ENCODE measurements at regions not wholly inside any gene's neighbourhood (a gene's known extent, or its start where the extent isn't known, plus 50 kb on each side); places are given as distances from the start of the nearest gene placed in this dataset.

DNA sequence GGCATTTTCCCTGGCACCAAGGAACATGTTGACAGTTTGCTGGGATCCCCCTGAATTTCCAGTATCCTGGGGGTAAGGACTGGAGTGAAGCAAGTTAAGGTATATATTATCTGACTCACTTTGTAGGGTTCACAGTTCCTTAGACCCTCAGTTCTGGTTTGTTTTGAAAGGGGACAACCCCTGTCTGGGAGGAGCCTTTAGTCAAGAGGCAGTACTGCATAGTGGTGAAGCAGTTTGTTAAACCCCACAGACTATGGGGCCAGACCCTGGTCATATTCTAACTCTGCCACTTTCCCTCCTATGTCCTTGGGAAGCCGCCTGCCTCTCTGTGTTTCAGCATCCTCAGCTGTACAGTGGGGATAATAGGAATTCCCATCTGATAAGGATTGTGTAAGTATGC lies 145.5 kb upstream of the ZFHX3 start:
- no peak overlapping the region for H3K27ac Mint-ChIP-seq
- no peaks in the 10 kb centered on the region for H3K36me3 Mint-ChIP-seq
- H3K9me3 Mint-ChIP-seq = no peaks in the 10 kb centered on the region
- no peaks in the 10 kb centered on the region for H3K27me3 Mint-ChIP-seq
- no peak overlapping the region for H3K4me3 Mint-ChIP-seq
- H3K4me1 Mint-ChIP-seq = no peaks in the 10 kb centered on the region
- no peak for DNase-seq

DNA sequence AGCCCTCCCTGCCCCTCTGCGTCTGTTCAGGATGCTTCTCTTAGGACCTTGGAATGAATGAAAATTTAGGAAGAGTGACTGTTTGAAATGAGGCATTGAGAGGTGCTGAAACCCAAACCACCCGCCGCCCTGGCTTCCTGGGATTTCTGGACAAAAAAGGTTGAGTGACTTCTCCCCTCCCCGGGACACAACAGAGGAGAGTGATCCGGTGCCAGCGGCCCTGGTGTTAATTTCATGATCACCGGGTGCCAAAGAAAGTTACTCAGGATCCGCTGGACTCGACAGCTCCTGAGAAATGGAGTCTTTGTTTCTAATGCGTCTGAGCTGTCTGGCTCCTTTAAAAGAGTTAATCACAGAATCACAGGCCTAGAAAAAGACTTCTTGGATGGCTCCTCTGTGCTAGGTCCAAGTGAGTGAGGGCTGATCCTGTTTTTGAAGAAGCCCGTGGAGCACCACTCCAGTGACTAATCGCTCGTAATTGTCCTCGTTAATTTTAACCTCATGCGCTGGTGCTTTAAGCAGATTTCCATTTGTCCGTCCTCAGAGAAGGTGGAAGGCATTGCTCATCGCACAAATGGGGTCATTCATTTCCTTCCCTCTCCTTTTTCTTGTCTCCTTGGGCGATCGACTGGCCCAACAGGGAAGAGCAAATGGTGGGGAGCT lies 144.4 kb upstream of the ZFHX3 start:
- no peaks in the 10 kb centered on the region for H3K27me3 Mint-ChIP-seq
- DNase-seq = no peak
- H3K27ac Mint-ChIP-seq = no peak overlapping the region
- H3K4me1 Mint-ChIP-seq = no peaks in the 10 kb centered on the region
- no peaks in the 10 kb centered on the region for H3K9me3 Mint-ChIP-seq
- H3K4me3 Mint-ChIP-seq = no peak overlapping the region
- H3K36me3 Mint-ChIP-seq = no peaks in the 10 kb centered on the region

DNA sequence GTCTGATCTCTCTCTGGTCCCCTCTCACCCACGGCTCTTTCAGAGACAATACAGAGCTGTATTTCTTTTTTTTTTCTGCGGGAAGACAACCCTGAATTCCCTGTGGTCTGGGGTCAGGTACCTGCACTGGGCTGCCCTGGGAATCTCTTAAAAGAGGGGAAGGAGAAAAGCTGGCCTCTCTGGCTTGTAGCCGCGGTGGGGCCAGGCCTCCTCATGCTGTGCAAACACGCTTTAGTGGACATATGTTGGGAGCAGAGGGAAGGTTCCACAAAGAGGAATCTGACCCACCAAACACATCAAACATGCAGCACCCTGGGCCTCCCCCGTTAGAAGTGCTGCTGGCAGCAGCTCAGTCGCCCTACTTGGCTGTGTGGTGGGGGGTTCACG lies 143.7 kb upstream of the ZFHX3 start:
- Mint-ChIP-seq H3K4me1 (no peaks in the 10 kb centered on the region), H3K27ac (no peak overlapping the region), H3K4me3 (no peak overlapping the region), H3K27me3 (no peaks in the 10 kb centered on the region), H3K36me3 (no peaks in the 10 kb centered on the region), H3K9me3 (no peaks in the 10 kb centered on the region)
- DNase-seq = no peak

DNA sequence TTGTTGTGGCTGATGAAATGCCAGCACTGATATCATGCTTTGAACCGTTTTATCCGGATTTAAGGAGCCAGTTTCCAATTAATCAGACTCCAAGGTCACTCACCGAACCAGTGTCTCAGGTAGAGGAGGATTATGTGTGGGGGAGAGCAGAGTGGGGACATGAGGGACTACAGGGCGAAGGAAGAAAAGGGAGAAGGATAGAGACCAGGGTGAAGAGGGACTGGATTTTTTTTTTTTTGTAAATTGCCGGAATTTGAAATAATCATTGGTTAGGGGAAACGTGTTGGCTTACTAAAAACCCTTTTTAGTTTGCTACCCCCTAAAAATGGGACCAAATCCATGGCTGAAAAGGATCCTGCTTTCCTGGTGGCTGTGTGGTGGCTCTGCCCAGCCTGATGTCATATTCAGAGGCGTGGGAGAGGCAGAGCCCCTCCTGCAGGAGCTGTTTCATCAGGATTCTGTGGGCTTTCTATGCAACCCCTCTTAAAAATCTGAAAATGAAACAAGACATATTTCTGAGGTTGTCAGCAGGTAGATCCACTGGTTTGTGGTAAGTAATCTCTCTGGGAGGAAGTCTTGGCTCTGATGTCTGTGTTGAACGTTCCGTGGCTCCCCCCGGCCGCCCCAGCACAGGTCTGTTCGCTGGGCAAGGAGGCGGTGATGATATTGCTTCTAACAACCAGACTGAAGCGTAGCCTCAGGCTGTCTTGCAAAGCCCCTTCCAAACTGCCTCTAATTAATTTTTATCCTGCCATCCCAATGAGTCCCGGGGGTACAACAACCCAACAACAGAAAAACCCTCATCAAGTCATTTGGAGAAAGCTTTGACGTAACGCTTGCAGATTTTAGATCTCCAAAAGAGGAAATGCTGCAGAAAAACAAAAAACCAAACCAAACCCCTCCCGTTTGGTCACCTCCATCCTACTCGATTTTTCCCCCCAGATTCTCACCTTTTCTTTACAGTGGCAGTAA lies 143.0 kb upstream of the ZFHX3 start:
- Mint-ChIP-seq H3K36me3 (no peaks in the 10 kb centered on the region), H3K27me3 (no peaks in the 10 kb centered on the region), H3K9me3 (no peaks in the 10 kb centered on the region), H3K4me3 (no peak overlapping the region), H3K27ac (no peak overlapping the region), H3K4me1 (no peaks in the 10 kb centered on the region)
- no peak for DNase-seq

DNA sequence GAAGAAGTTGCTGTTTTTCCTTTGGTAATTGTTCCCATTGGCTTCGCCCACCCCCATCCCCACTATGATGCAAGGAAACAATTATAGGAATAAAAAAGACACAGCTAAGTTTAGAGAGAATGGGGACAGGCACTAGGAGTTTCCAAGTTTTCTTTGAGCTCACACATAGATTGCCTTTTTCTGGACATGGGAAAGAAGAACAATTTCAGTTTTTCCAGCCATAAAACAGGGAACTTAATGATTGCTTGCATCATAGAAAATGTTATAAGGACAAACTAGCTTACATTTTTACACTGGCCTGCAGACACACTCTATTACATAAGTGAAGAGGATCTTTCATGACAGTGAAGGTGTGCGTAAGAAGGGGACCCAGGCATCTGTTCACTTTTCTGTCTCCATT lies 142.3 kb upstream of the ZFHX3 start:
- H3K4me3 Mint-ChIP-seq = no peak overlapping the region
- no peaks in the 10 kb centered on the region for H3K36me3 Mint-ChIP-seq
- H3K4me1 Mint-ChIP-seq = no peaks in the 10 kb centered on the region

DNA sequence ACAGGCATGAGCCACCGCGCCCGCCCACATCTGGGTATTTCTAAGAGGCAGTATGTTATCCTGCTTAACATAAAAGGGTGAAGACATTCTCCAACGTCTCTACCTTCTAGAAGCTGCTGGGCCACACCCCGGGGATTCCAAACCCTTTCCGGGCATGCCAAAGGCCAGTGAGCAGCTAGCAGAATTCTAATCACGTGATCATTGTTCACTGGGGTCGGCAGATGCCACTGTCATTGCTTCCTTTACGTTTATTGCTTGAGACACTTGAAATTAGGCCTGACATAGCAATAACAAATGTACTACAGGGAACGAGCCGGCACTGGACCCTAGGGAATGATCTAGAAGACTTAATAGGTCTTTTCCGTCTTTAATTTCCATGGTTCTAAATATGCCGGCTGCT lies 141.2 kb upstream of the ZFHX3 start:
- no peaks in the 10 kb centered on the region for H3K4me1 Mint-ChIP-seq
- no peaks in the 10 kb centered on the region for H3K36me3 Mint-ChIP-seq
- no peak for DNase-seq
- no peaks in the 10 kb centered on the region for H3K27me3 Mint-ChIP-seq
- no peak overlapping the region for H3K27ac Mint-ChIP-seq
- no peaks in the 10 kb centered on the region for H3K9me3 Mint-ChIP-seq
- H3K4me3 Mint-ChIP-seq = no peak overlapping the region

More for the DNA sequence above, 142.3 kb upstream of the ZFHX3 start:
- no peak for DNase-seq
- Mint-ChIP-seq H3K27ac (no peak overlapping the region), H3K9me3 (no peaks in the 10 kb centered on the region), H3K27me3 (no peaks in the 10 kb centered on the region)

DNA sequence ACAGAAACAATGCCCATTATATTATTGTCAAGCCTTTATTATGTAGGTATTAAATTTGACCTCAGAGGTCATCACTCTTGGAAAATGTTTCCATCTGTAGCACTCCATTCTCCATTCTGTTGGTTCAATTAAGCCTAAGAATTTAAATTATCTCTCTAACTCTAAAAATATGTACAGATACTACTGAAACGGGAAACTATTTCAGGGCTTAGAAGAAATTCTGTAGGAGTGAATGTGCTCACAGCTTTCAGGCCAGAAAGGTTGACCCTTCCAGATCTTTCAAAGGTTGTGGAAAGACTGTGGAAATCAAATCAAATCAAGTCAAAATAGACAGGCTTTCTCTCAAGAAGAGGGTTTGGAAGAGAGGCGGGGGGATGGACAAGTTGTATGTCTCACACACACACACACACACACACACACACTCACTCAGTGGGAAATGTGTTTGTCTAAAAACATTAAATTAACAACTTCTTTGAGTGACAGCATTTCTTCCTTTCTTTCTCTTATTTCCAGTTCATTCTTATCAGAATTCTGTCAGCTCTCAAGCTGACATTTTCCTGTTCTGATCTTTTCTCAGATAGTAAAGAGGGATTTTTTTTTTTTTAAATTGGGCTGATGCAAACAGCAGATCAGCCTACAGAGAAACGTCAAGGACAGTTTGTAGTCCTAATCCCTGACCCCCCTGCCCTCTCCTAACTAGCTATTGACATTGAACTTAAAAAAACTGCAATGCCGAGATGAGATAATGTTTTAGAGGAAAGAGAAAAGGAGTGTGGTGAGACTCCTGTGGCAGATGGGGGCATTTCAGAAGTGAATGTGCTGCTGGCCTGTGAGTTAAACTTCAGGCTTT lies 139.0 kb upstream of the ZFHX3 start:
- Mint-ChIP-seq H3K4me1 (no peaks in the 10 kb centered on the region), H3K4me3 (no peak overlapping the region), H3K36me3 (no peaks in the 10 kb centered on the region), H3K9me3 (no peaks in the 10 kb centered on the region), H3K27ac (no peak overlapping the region), H3K27me3 (no peaks in the 10 kb centered on the region)
- no peak for DNase-seq

DNA sequence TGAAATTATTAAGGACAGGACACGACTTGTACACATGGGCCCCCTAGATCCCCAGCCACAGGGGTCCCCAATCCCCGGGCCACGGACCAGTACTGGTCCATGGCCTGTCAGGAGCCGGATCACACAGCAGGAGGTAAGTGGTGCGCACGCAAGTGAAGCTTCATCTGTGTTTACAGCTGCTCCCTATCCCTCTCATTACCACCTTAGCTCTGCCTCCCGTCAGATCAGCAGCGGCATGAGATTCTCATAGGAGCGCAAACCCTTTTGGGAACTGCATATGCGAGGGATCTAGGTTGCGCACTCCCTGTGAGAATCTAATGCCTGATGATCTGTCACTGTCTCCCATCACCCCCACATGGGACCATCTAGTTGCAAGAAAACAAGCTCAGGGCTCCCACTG lies 137.8 kb upstream of the ZFHX3 start:
- Mint-ChIP-seq H3K4me1 (no peaks in the 10 kb centered on the region), H3K9me3 (no peaks in the 10 kb centered on the region), H3K4me3 (no peak overlapping the region), H3K27me3 (no peaks in the 10 kb centered on the region), H3K36me3 (no peaks in the 10 kb centered on the region), H3K27ac (no peak overlapping the region)
- DNase-seq = no peak

DNA sequence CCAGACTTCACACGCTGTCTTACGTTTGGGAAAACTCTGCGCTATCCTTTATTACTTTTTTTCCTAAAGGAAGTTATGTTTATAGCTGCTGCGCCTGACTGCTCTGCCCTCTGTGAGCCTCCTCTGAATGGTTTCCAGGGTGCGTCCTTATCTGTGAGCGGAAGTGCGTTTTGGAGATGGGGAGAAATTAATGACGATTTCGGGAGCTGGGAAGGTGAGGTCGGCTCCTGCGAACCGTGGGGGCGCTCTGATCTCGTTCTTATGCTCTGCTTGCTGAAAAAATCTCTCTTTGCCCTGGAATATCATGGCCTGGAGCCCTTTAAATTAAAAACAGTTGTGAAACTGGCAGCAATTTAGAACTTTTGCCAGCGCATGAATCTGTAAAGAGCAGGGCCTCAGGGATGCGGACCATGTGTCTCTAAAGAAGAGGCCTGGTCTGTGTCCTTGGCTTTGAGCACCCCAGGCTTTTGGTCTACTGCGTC lies 135.7 kb upstream of the ZFHX3 start:
- no peaks in the 10 kb centered on the region for H3K9me3 Mint-ChIP-seq
- no peaks in the 10 kb centered on the region for H3K27me3 Mint-ChIP-seq
- H3K4me3 Mint-ChIP-seq = no peak overlapping the region
- no peaks in the 10 kb centered on the region for H3K36me3 Mint-ChIP-seq
- no peak overlapping the region for H3K27ac Mint-ChIP-seq
- H3K4me1 Mint-ChIP-seq = no peaks in the 10 kb centered on the region
- no peak for DNase-seq

DNA sequence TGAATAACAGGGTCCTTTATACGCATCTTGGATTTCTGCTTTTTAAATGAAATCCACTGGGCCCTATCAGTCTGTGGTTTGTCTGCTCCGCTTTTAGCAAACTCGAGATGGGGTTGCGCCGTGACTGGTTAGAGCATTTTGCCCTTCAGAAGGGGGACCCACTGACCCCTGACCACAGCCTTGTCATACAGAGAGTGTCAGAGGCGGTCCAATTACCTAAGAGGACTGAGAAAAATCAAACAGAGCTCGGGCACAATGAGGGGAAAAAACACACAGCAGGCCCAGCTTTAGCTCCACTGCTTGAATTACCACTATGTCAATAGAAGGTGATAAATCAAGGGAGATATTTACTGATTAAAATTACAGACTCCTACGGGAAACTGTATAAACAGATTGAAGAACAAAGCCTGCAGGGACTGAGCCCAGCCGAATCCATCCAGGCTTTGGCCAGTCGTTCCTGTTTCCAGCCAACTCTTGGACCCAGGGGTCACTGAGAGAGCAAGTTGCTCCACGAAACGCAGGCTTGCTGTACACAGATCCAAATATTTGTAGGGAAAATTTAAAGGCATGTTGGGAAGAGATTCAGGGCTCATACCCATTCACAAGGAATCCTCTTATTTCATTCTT lies 131.9 kb upstream of the ZFHX3 start:
- no peaks in the 10 kb centered on the region for H3K36me3 Mint-ChIP-seq
- peaks cover 4% of the 10 kb centered on the region for H3K27me3 Mint-ChIP-seq
- H3K4me3 Mint-ChIP-seq = no peak overlapping the region
- no peaks in the 10 kb centered on the region for H3K9me3 Mint-ChIP-seq
- no peak overlapping the region for H3K27ac Mint-ChIP-seq
- no peaks in the 10 kb centered on the region for H3K4me1 Mint-ChIP-seq
- DNase-seq = no peak

DNA sequence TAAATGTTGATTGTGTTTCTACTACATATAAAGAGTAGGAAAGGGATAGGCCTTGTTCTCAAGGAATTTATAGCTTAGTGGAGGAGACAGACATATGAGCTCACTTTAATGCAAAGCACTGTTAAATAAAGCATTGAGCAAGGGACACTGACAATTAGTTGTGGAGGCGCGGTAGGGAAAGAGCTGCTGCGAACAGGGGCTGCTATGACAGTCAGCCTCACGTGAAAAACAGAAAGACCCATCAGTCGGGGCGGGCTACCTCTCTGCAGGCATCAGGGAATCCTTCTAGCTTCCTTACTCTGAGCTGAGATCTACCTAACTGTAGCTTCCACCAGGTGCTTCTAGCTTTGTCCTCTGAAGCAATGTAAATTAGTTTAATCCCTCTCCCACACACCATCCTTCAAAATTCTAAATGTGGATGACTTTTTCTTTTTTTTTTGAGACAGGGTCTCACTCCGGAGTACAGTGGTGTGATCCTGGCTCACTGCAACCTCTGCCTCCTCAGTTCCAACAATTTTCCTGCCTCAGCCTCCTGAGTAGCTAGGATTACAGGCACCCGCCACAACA lies 129.9 kb upstream of the ZFHX3 start:
- H3K27ac Mint-ChIP-seq = no peak overlapping the region
- peaks cover 4% of the 10 kb centered on the region for H3K27me3 Mint-ChIP-seq
- H3K4me1 Mint-ChIP-seq = no peaks in the 10 kb centered on the region
- no peak overlapping the region for H3K4me3 Mint-ChIP-seq
- no peaks in the 10 kb centered on the region for H3K36me3 Mint-ChIP-seq
- H3K9me3 Mint-ChIP-seq = no peaks in the 10 kb centered on the region
- no peak for DNase-seq

DNA sequence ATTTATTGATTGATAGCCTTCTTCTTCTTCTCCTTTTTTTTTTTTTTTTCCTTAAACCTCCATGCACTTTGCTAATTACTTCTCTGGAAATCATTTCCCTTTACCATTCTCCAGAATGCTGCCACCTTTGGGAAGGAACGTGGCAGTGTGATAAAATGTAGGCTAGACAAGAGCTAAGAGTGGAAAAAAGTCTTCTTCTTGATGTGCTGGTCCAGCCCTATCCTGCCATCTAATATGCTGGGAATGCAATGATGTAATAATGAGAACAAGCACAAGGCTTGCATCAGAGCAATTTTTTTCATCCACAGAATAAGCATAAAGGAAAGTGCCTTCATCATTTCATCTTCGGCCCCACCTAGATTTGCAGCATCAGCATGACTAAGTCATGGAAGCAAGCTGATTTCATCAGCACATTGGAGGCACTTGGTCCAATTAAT lies 128.7 kb upstream of the ZFHX3 start:
- no peaks in the 10 kb centered on the region for H3K36me3 Mint-ChIP-seq
- H3K27me3 Mint-ChIP-seq = peaks cover 4% of the 10 kb centered on the region
- no peaks in the 10 kb centered on the region for H3K9me3 Mint-ChIP-seq

DNA sequence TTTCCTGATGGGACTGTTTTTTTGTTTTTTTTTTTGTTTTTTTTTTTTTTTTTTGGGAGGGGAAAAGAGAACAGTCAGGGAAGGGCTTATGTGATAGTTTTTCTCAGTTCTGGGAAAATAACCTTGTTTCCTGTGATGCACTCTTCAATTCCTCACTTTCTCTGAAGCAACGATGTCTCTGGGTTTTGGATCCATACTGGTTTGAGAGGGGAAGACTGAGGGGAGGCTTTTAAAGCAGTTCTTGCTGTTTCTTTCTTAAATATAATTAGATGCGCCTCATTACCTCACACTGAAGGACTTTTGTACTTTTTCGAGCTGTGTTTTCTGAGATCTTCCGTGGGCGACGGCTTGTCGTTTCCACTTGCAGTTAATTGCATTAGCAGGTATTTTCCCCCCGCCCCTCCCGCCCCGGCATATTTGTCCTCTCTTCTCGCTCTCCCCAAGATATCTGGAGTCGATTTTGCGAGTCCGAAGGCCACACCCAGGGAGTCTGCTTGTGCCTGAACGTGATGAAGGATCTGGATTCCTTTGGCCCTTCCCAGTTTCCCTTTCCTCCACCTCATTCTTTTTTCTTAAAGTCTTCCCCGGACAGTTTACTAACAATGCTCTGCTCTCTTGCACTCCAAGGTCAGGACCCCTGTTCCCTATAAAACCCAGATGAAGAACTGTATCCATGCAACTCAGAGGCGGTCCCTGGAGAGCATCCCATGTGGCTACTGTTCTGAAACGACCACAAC lies 125.2 kb upstream of the ZFHX3 start:
- no peak for DNase-seq
- Mint-ChIP-seq H3K27ac (no peak overlapping the region), H3K4me3 (no peak overlapping the region), H3K9me3 (no peaks in the 10 kb centered on the region), H3K4me1 (no peaks in the 10 kb centered on the region), H3K27me3 (peaks cover 4% of the 10 kb centered on the region), H3K36me3 (no peaks in the 10 kb centered on the region)

More for the DNA sequence above, 128.7 kb upstream of the ZFHX3 start:
- no peak for DNase-seq
- H3K4me1 Mint-ChIP-seq = no peaks in the 10 kb centered on the region
- H3K27ac Mint-ChIP-seq = no peak overlapping the region
- H3K4me3 Mint-ChIP-seq = no peak overlapping the region

Measured in activated naive CD8-positive, alpha-beta T cell treated with anti-CD3 and anti-CD28 coated beads for 36 hours (primary cell).